Panc1 (cell line): ENCODE measurements at regions not wholly inside any gene's neighbourhood (a gene's known extent, or its start where the extent isn't known, plus 50 kb on each side); places are given as distances from the start of the nearest gene placed in this dataset.

Experiments used
- ATAC-seq: fragments of 200-7000 bp; cut with Tn5 transposase; 2 replicates; pipeline ENCODE4 v1.9.1; 2020; ENCODE audit warnings: mild to moderate bottlenecking, moderate library complexity
- BruUV-seq: library from RNA; stranded (reverse); fragments of 400-500 nt; replicated peaks from 2 replicates; lab custom pipeline; 2021; lab: Mats Ljungman, UMichigan
- CTCF ChIA-PET: fragments of 300-600 bp; sonication (Branson Sonifier 250); formaldehyde crosslinking; loops from one replicate; lab custom pipeline; 2022; ENCODE audit warnings: antibody characterized with exemption; lab: Charles Lee
- POLR2A ChIA-PET: fragments of 300-600 bp; sonication (Branson Sonifier 250); formaldehyde crosslinking; loops from one replicate; lab custom pipeline; 2022; ENCODE audit warnings: antibody characterized with exemption; lab: Charles Lee
- DNase-seq: peaks from one replicate; pipeline ENCODE4 v3.0.0-alpha.2; 2010; ENCODE audit warnings: low read depth, low spot score
- H3K27ac ChIP-seq: 2 replicates; pipeline ENCODE4 v1.5.1; 2011; ENCODE audit warnings: mild to moderate bottlenecking, low read length, inconsistent platforms
- H3K27me3 ChIP-seq: fragments of 200-500 bp; sonication (Bioruptor generic); 2 replicates; pipeline ENCODE4 v1.6.0; 2014; ENCODE audit warnings: low read length, inconsistent platforms; ENCODE audit not compliant: control insufficient read depth, insufficient read depth
- H3K36me3 ChIP-seq: fragments of 200-500 bp; sonication (Bioruptor generic); 2 replicates; pipeline ENCODE4 v1.5.1; 2014; ENCODE audit warnings: inconsistent platforms, mild to moderate bottlenecking, low read length, moderate library complexity; ENCODE audit not compliant: control insufficient read depth, insufficient read depth
- H3K4me1 ChIP-seq: 2 replicates; pipeline ENCODE4 v1.5.1; 2011; ENCODE audit warnings: inconsistent platforms, mild to moderate bottlenecking, low read length, moderate library complexity; ENCODE audit not compliant: control insufficient read depth, insufficient read depth
- H3K4me3 ChIP-seq, 2 experiments: 2 replicates each; pipeline ENCODE4 v1.5.1; 2011 to 2012; ENCODE audit warnings: low read depth in 2 of 2, low read length in 2 of 2, mild to moderate bottlenecking in 2 of 2, inconsistent platforms in 1 of 2, moderate library complexity in 1 of 2
- H3K9me3 ChIP-seq: fragments of 200-500 bp; sonication (Bioruptor generic); 2 replicates; pipeline ENCODE4 v1.5.1; 2014; ENCODE audit warnings: low read depth, mild to moderate bottlenecking, inconsistent platforms, low read length, moderate library complexity; ENCODE audit not compliant: control insufficient read depth, insufficient read depth
- POLR2AphosphoS5 ChIP-seq: IDR thresholded peaks from 2 replicates; pipeline ENCODE4 v1.6.1; 2012; ENCODE audit warnings: mild to moderate bottlenecking, low read depth, low read length, moderate library complexity
- REST ChIP-seq, 2 experiments: IDR thresholded peaks; 2 replicates each; pipeline ENCODE4 v1.6.1; 2011 to 2012; ENCODE audit warnings: low read depth in 2 of 2, control low read depth in 1 of 2, low read length in 1 of 2, mild to moderate bottlenecking in 1 of 2, moderate library complexity in 1 of 2; ENCODE audit not compliant: insufficient read depth in 1 of 2
- SIN3A ChIP-seq: IDR thresholded peaks from 2 replicates; pipeline ENCODE4 v1.6.1; 2012; ENCODE audit warnings: low read depth, mild to moderate bottlenecking, low read length, moderate library complexity, borderline replicate concordance; ENCODE audit not compliant: insufficient read depth
- TCF7L2 ChIP-seq: IDR thresholded peaks from 2 replicates; pipeline ENCODE4 v1.6.1; 2011; ENCODE audit warnings: mild to moderate bottlenecking, low read depth, low read length, inconsistent platforms
- in situ Hi-C: cut with HindIII; loops from 2 replicates; pipeline ENCODE4 v1.10.0; 2016; ENCODE audit warnings: low sequenced_read_pairs, low pct_unique_long_range_greater_than_20kb
- intact Hi-C: fragments of 100-400 bp; cut with micrococcal nuclease; formaldehyde crosslinking; loops from one replicate; pipeline ENCODE4 v1.10.0; 2022; ENCODE audit not compliant: unreplicated experiment
- TF ChIP-seq, protein P1 (sequence below): fragments of 450-650 bp; IDR thresholded peaks from 2 replicates; pipeline ENCODE4 v1.5.1; 2017; ENCODE audit warnings: mild to moderate bottlenecking

DNA sequence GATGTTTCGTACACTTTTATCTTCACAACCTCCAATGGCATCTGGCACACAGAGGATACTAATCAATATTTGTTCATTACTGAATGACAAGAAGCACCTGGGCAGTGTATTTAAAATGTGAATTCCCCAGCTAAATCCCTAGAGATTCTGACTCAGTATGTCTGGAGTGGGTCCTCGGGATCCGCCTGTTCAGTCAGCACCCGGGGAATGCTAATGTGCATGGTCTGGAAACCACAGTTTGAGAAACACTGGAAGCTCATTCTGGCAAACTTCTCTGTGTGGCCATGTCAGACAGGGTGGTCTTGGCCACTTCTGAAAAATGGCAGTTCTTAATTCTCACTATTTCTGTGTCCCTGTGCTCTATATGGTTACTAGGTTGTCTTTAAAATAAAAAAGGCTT, 138.8 kb upstream of the VCX start:
- no peak for ATAC-seq
- intact Hi-C loops: no loop called here
- no peak overlapping the region for H3K27ac ChIP-seq
- TF ChIP-seq TCF7L2 (no peak), POLR2AphosphoS5 (no peak), REST (IDR thresholded peaks at IDR 0.05; ENCODE audit: insufficient read depth in 1 of 2, low read depth in 2 of 2, low read length in 1 of 2) (no peak), SIN3A (no peak)
- TF ChIP-seq, protein P1, sequence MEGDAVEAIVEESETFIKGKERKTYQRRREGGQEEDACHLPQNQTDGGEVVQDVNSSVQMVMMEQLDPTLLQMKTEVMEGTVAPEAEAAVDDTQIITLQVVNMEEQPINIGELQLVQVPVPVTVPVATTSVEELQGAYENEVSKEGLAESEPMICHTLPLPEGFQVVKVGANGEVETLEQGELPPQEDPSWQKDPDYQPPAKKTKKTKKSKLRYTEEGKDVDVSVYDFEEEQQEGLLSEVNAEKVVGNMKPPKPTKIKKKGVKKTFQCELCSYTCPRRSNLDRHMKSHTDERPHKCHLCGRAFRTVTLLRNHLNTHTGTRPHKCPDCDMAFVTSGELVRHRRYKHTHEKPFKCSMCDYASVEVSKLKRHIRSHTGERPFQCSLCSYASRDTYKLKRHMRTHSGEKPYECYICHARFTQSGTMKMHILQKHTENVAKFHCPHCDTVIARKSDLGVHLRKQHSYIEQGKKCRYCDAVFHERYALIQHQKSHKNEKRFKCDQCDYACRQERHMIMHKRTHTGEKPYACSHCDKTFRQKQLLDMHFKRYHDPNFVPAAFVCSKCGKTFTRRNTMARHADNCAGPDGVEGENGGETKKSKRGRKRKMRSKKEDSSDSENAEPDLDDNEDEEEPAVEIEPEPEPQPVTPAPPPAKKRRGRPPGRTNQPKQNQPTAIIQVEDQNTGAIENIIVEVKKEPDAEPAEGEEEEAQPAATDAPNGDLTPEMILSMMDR: no peak
- H3K36me3 ChIP-seq: no peaks in the 10 kb centered on the region
- CTCF ChIA-PET: no interaction called here
- POLR2A ChIA-PET: no interaction called here
- no peak for DNase-seq
- no peaks in the 10 kb centered on the region for H3K4me1 ChIP-seq
- in situ Hi-C loops: no loop called here
- no TSS peak for BruUV-seq
- no peaks in the 10 kb centered on the region for H3K27me3 ChIP-seq
- H3K4me3 ChIP-seq: no peak overlapping the region
- no peaks in the 10 kb centered on the region for H3K9me3 ChIP-seq

- TF ChIP-seq, protein P1: no peak
- TF ChIP-seq SIN3A: no peak
- TF ChIP-seq TCF7L2: no peak
These were observed 144.7 kb upstream of the VCX start for GRCh38 chrX:7698248-7698647.

GRCh38 chrX:7690842-7691241, 152.1 kb upstream of the VCX start:
- H3K36me3 ChIP-seq: no peaks in the 10 kb centered on the region
- H3K27ac ChIP-seq: no peak overlapping the region
- no peaks in the 10 kb centered on the region for H3K9me3 ChIP-seq
- ChIA-PET POLR2A (no interaction called here), CTCF (no interaction called here)
- H3K4me1 ChIP-seq: no peaks in the 10 kb centered on the region
- H3K27me3 ChIP-seq: no peaks in the 10 kb centered on the region
- no peak for ATAC-seq
- TF ChIP-seq TCF7L2: no peak
- TF ChIP-seq, protein P1: no peak
- no peak for TF ChIP-seq REST (IDR thresholded peaks at IDR 0.05; ENCODE audit: insufficient read depth in 1 of 2, low read depth in 2 of 2, low read length in 1 of 2)
- TF ChIP-seq SIN3A: no peak
- TF ChIP-seq POLR2AphosphoS5: no peak
- H3K4me3 ChIP-seq: no peak overlapping the region
- DNase-seq: no peak
- intact Hi-C loops (no loop called here), in situ Hi-C loops (no loop called here)
- no TSS peak for BruUV-seq

More at GRCh38 chrX:7698248-7698647, 144.7 kb upstream of the VCX start:
- no peak overlapping the region for H3K27ac ChIP-seq
- intact Hi-C loops (no loop called here), in situ Hi-C loops (no loop called here)
- no peaks in the 10 kb centered on the region for H3K4me1 ChIP-seq
- ChIA-PET POLR2A (no interaction called here), CTCF (no interaction called here)
- no peak overlapping the region for H3K4me3 ChIP-seq
- BruUV-seq: no TSS peak
- H3K9me3 ChIP-seq: no peaks in the 10 kb centered on the region
- ATAC-seq (no peak), DNase-seq (no peak)
- H3K36me3 ChIP-seq: no peaks in the 10 kb centered on the region
- no peaks in the 10 kb centered on the region for H3K27me3 ChIP-seq
